H1 (cell line): ENCODE measurements at regions not wholly inside any gene's neighbourhood (a gene's known extent, or its start where the extent isn't known, plus 50 kb on each side); places are given as distances from the start of the nearest gene placed in this dataset.

Experiments
- CTCF ChIA-PET: fragments of 300-600 bp; sonication (Branson Sonifier 250); formaldehyde crosslinking; loops from one replicate; lab custom pipeline; 2021; ENCODE audit not compliant: partially characterized antibody; lab: Charles Lee
- POLR2A ChIA-PET: fragments of 300-600 bp; sonication (Branson Sonifier 250); formaldehyde crosslinking; loops from one replicate; lab custom pipeline; 2021; ENCODE audit warnings: inconsistent platforms; ENCODE audit not compliant: partially characterized antibody; lab: Charles Lee
- DNase-seq, 2 experiments: peaks; one replicate each; pipeline versions ENCODE4 v3.0.0 to v3.0.0-alpha.2; 2010 to 2022; ENCODE audit warnings: low spot score in 2 of 2, low read depth in 1 of 2, mixed read lengths in 1 of 2
- FAIRE-seq: peaks from 2 replicates; lab custom pipeline; 2011; peaks lifted over from hg19 to GRCh38; lab: Jason Lieb, UNC
- H2AFZ ChIP-seq: 2 replicates; pipeline ENCODE4 v1.8.1; 2012; ENCODE audit warnings: low read length, inconsistent platforms
- H2AK5ac ChIP-seq: 2 replicates; pipeline ENCODE4 v1.6.1; 2013; ENCODE audit warnings: low read depth, low read length
- H2BK120ac ChIP-seq: replicated peaks from 2 replicates; pipeline ENCODE3; 2013; ENCODE audit warnings: low read depth, low read length, inconsistent platforms
- H2BK12ac ChIP-seq: 2 replicates; pipeline ENCODE4 v1.6.1; 2013; ENCODE audit warnings: low read depth, low read length
- H2BK15ac ChIP-seq: 2 replicates; pipeline ENCODE4 v1.6.1; 2013; ENCODE audit warnings: low read length
- H2BK20ac ChIP-seq: 2 replicates; pipeline ENCODE4 v1.6.1; 2013; ENCODE audit warnings: low read length
- H2BK5ac ChIP-seq: 2 replicates; pipeline ENCODE4 v1.6.1; 2013; ENCODE audit warnings: low read depth, low read length
- H3K14ac ChIP-seq: 2 replicates; pipeline ENCODE4 v1.6.1; 2013; ENCODE audit warnings: inconsistent platforms; ENCODE audit not compliant: insufficient read length
- H3K18ac ChIP-seq: 2 replicates; pipeline ENCODE4 v1.6.1; 2013; ENCODE audit warnings: low read length; ENCODE audit errors: extremely low read depth
- H3K23ac ChIP-seq: 2 replicates; pipeline ENCODE4 v1.6.1; 2013; ENCODE audit warnings: inconsistent platforms; ENCODE audit not compliant: insufficient read length
- H3K23me2 ChIP-seq: 2 replicates; pipeline ENCODE4 v1.6.1; 2013; ENCODE audit warnings: low read depth, low read length
- H3K27ac ChIP-seq: 2 replicates; pipeline ENCODE4 v1.6.1; 2011; ENCODE audit warnings: low read depth, low read length, inconsistent platforms
- H3K27me3 ChIP-seq, 4 experiments: replicated peaks in 1 of 4; 1 replicate in 1 of 4; 2 replicates in 3 of 4; pipeline versions ENCODE4 v1.6.1 to v1.8.1; 2011 to 2013; ENCODE audit warnings: low read length in 3 of 4, mild to moderate bottlenecking in 3 of 4, inconsistent platforms in 2 of 4, mixed read lengths in 2 of 4, moderate library complexity in 1 of 4; ENCODE audit not compliant: control insufficient read depth in 3 of 4, insufficient read depth in 3 of 4; ENCODE audit errors: extremely low read depth in 1 of 4
- H3K36me3 ChIP-seq, 4 experiments: 2 replicates each; pipeline versions ENCODE4 v1.6.1 to v1.8.1; 2011 to 2013; ENCODE audit warnings: mild to moderate bottlenecking in 4 of 4, low read length in 3 of 4, moderate library complexity in 2 of 4, control low read depth in 1 of 4, inconsistent platforms in 1 of 4; ENCODE audit not compliant: insufficient read depth in 4 of 4, control insufficient read depth in 2 of 4
- H3K4ac ChIP-seq: replicated peaks from 2 replicates; pipeline ENCODE3; 2013; ENCODE audit warnings: low read length, low read depth, mixed read lengths, inconsistent platforms; ENCODE audit not compliant: insufficient read length
- H3K4me1 ChIP-seq, 4 experiments: replicated peaks in 1 of 4; 1 replicate in 1 of 4; 2 replicates in 3 of 4; pipeline versions ENCODE4 v1.6.1 to v1.8.1; 2011 to 2013; ENCODE audit warnings: low read length in 3 of 4, inconsistent platforms in 2 of 4, mixed read lengths in 1 of 4; ENCODE audit not compliant: insufficient read depth in 4 of 4, control insufficient read depth in 3 of 4
- H3K4me2 ChIP-seq, 2 experiments: 2 replicates each; pipeline versions ENCODE4 v1.6.1 to v1.8.1; 2011 to 2013; ENCODE audit warnings: low read depth in 2 of 2, low read length in 2 of 2, control low read depth in 1 of 2, inconsistent platforms in 1 of 2, mild to moderate bottlenecking in 1 of 2; ENCODE audit not compliant: insufficient read depth in 1 of 2
- H3K4me3 ChIP-seq, 4 experiments: fragments of 200-600, 300-600 bp in 1 of 4; sonication (generic), shearing (Covaris generic), sonication (Bioruptor Twin) in 1 of 4; 2 replicates each; pipeline versions ENCODE4 v1.5.1 to v1.8.1; 2011 to 2016; ENCODE audit warnings: low read length in 4 of 4, low read depth in 3 of 4, control low read depth in 2 of 4, inconsistent platforms in 2 of 4, mild to moderate bottlenecking in 2 of 4, mixed read lengths in 1 of 4, moderate library complexity in 1 of 4; ENCODE audit not compliant: insufficient read depth in 2 of 4; ENCODE audit errors: extremely low read depth in 1 of 4
- H3K56ac ChIP-seq: replicated peaks from 2 replicates; pipeline ENCODE3; 2013; ENCODE audit warnings: low read depth, mild to moderate bottlenecking, mixed read lengths, low read length, inconsistent platforms; ENCODE audit not compliant: insufficient read length
- H3K79me1 ChIP-seq: 2 replicates; pipeline ENCODE4 v1.6.1; 2013; ENCODE audit warnings: low read depth, low read length, control low read depth
- H3K79me2 ChIP-seq, 2 experiments: 2 replicates each; pipeline versions ENCODE4 v1.6.1 to v1.8.1; 2012 to 2013; ENCODE audit warnings: low read length in 2 of 2, mild to moderate bottlenecking in 2 of 2, inconsistent platforms in 1 of 2; ENCODE audit not compliant: insufficient read depth in 2 of 2, control insufficient read depth in 1 of 2
- H3K9ac ChIP-seq, 4 experiments: replicated peaks in 1 of 4; 1 replicate in 1 of 4; 2 replicates in 3 of 4; pipeline versions ENCODE4 v1.6.1 to v1.8.1; 2011 to 2013; ENCODE audit warnings: low read depth in 3 of 4, low read length in 3 of 4, control low read depth in 2 of 4, mild to moderate bottlenecking in 2 of 4, moderate library complexity in 2 of 4, inconsistent platforms in 1 of 4; ENCODE audit errors: extremely low read depth in 1 of 4
- H3K9me3 ChIP-seq, 2 experiments: 2 replicates each; pipeline versions ENCODE4 v1.6.1 to v1.8.1; 2012 to 2013; ENCODE audit warnings: mild to moderate bottlenecking in 2 of 2, moderate library complexity in 2 of 2, control low read depth in 1 of 2, inconsistent platforms in 1 of 2, low read depth in 1 of 2, low read length in 1 of 2, mixed read lengths in 1 of 2; ENCODE audit not compliant: insufficient read depth in 2 of 2
- H4K20me1 ChIP-seq, 2 experiments: replicated peaks in 1 of 2; 2 replicates each; pipeline versions ENCODE3 to v1.8.1; 2011 to 2013; ENCODE audit warnings: inconsistent platforms in 2 of 2, low read length in 2 of 2, mild to moderate bottlenecking in 1 of 2; ENCODE audit not compliant: insufficient read depth in 2 of 2, control insufficient read depth in 1 of 2
- H4K5ac ChIP-seq: 2 replicates; pipeline ENCODE4 v1.6.1; 2013; ENCODE audit warnings: low read length, low read depth, mixed read lengths, inconsistent platforms; ENCODE audit not compliant: insufficient read length
- H4K8ac ChIP-seq: 2 replicates; pipeline ENCODE4 v1.8.0; 2013; ENCODE audit warnings: mild to moderate bottlenecking, moderate library complexity, low read length, inconsistent platforms; ENCODE audit not compliant: insufficient read depth; ENCODE audit errors: extremely low read depth
- H4K91ac ChIP-seq: replicated peaks from 2 replicates; pipeline ENCODE3; 2013; ENCODE audit warnings: low read length, mixed read lengths, inconsistent platforms; ENCODE audit not compliant: insufficient read length
- EP300 ChIP-seq, 2 experiments: IDR thresholded peaks; 1 replicate in 1 of 2; 2 replicates in 1 of 2; pipeline ENCODE4 v1.6.1; 2011 to 2012; ENCODE audit warnings: low read depth in 2 of 2, low read length in 2 of 2, mild to moderate bottlenecking in 2 of 2, borderline replicate concordance in 1 of 2, inconsistent platforms in 1 of 2, moderate library complexity in 1 of 2
- WGBS, 2 experiments: shearing (Covaris generic) in 1 of 2; methylation state at CpG; one replicate each; pipeline versions ENCODE4 v1.1.6 to v1.1.7; 2013 to 2015; ENCODE audit warnings: low lambda C conversion rate in 2 of 2, mixed read lengths in 2 of 2, inconsistent platforms in 1 of 2, low coverage in 1 of 2, missing lambda C conversion rate in 1 of 2; ENCODE audit not compliant: insufficient replicate concordance in 2 of 2, insufficient coverage in 1 of 2, insufficient read length in 1 of 2; ENCODE audit errors: extremely low coverage in 1 of 2, missing lambda C conversion rate in 1 of 2; 5-methylcytosine and 5-hydroxymethylcytosine counted together

DNA sequence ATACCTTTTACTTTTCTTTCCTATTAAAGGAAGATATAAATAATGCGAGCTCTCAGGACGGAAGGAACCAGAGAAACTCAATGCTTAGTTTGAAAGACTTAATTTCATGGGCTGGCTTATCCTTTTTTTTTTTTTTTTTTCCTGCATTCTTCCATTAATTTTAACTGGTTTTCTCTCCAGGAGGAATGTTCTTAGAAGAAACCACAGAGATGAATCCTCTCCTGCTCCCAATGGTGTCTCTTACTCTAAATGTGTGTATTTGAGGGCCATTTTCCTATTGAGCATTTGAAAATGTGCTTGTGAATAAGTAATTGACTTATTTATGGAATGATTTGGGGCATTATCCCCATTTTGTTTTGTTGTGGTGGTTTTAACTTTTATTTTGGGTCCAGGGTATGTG lies 494.9 kb downstream of the FOXO1 start:
- no peak overlapping the region for H3K18ac ChIP-seq
- H3K4ac ChIP-seq: no peak overlapping the region
- POLR2A ChIA-PET: interaction anchor here (0.6 kb wide), 1 partner anchor 503 kb away, joined by 4 read pairs; no protein-coding TSS in a partner anchor
- no peak overlapping the region for H4K5ac ChIP-seq
- peak overlapping the region; percentile 93; the same call in 1 of the 2 replicates for H2AFZ ChIP-seq
- H3K4me2 ChIP-seq: peak overlapping the region; percentile 24 to 63
- no peak for FAIRE-seq
- no peak overlapping the region for H2AK5ac ChIP-seq
- H2BK15ac ChIP-seq: no peak overlapping the region
- no peak overlapping the region for H3K27ac ChIP-seq
- DNase-seq: no peak
- H2BK5ac ChIP-seq: no peak overlapping the region
- peaks cover 0 to 2% (median 1%) of the 10 kb centered on the region in 4 experiments; a peak in 1 of 7 replicates for H3K4me1 ChIP-seq
- H4K91ac ChIP-seq: no peak overlapping the region
- TF ChIP-seq EP300 (IDR thresholded peaks at IDR 0.05; ENCODE audit: borderline replicate concordance in 1 of 2, low read depth in 2 of 2, low read length in 2 of 2): no peak
- CTCF ChIA-PET: interaction anchor here (0.6 to 2.2 kb wide), 6 partner anchors 10 to 602 kb away, joined by 3 to 8 read pairs (median 3); no protein-coding TSS in a partner anchor
- H3K9ac ChIP-seq: no peak overlapping the region
- no peak overlapping the region for H3K14ac ChIP-seq
- peak overlapping the region; percentile 3 to 52 (median 30); a peak in 4 of 8 replicates for H3K4me3 ChIP-seq
- H3K79me1 ChIP-seq: no peaks in the 10 kb centered on the region
- no peak overlapping the region for H2BK120ac ChIP-seq
- H4K20me1 ChIP-seq: no peaks in the 10 kb centered on the region
- H3K56ac ChIP-seq: no peak overlapping the region
- no peak overlapping the region for H2BK12ac ChIP-seq
- 87% methylated on average over 2 of the region's 2 CpGs; no CpG with 5 or more reads in 1 of the 2 experiments for WGBS, 2 experiments
- no peaks in the 10 kb centered on the region for H3K9me3 ChIP-seq
- no peak overlapping the region for H3K23ac ChIP-seq
- H4K8ac ChIP-seq: no peak overlapping the region
- H2BK20ac ChIP-seq: no peak overlapping the region
- no peaks in the 10 kb centered on the region for H3K79me2 ChIP-seq
- peaks cover 0 to 13% (median 6%) of the 10 kb centered on the region in 4 experiments; a peak in 4 of 7 replicates for H3K27me3 ChIP-seq
- H3K23me2 ChIP-seq: no peaks in the 10 kb centered on the region; the same call in 1 of the 2 replicates
- H3K36me3 ChIP-seq: no peaks in the 10 kb centered on the region
